ENCODE measurements at regions not wholly inside any gene's neighbourhood (a gene's known extent, or its start where the extent isn't known, plus 50 kb on each side); places are given as distances from the start of the nearest gene placed in this dataset.

- TF ChIP-seq CTCF (IDR thresholded peaks at IDR 0.05; ENCODE audit: insufficient read depth, low read depth, low read length), result no peak
- no peak for TF ChIP-seq EZH2 (IDR thresholded peaks at IDR 0.05; ENCODE audit: insufficient read depth, low read length)
These were observed 157.2 kb downstream of the CD83 start for GRCh38 chr6:14274546-14275492.
